ENCODE measurements at regions not wholly inside any gene's neighbourhood (a gene's known extent, or its start where the extent isn't known, plus 50 kb on each side); places are given as distances from the start of the nearest gene placed in this dataset.

- no peak overlapping the region for H3K4me3 ChIP-seq
- Mint-ChIP-seq H3K4me1 (peaks cover 10% of the 10 kb centered on the region), H3K27me3 (ENCODE audit: insufficient read depth, low read depth, poor library complexity) (no peaks in the 10 kb centered on the region), H3K36me3 (ENCODE audit: low read depth) (no peaks in the 10 kb centered on the region; the same call in 2 of the 3 replicates), H3K9me3 (no peaks in the 10 kb centered on the region), H3K4me3 (no peak overlapping the region), H3K27ac (no peak overlapping the region)
- no peak overlapping the region for H3K4me2 ChIP-seq
- no peak overlapping the region for H2AFZ ChIP-seq
- TF ChIP-seq JUNB (IDR thresholded peaks at IDR 0.05; ENCODE audit: unreplicated experiment) (no peak), ZNF331 (CRISPR knock-in tag; IDR thresholded peaks at IDR 0.05; ENCODE audit: low read depth) (no peak), CREB1 (CRISPR knock-in tag; IDR thresholded peaks at IDR 0.05; ENCODE audit: low read depth) (no peak), REST (IDR thresholded peaks at IDR 0.05; ENCODE audit: unreplicated experiment) (no peak), EZH2phosphoT487 (IDR thresholded peaks at IDR 0.05; ENCODE audit: unreplicated experiment) (no peak), ZNF462 (CRISPR knock-in tag; IDR thresholded peaks at IDR 0.05) (no peak)
- peaks cover 5% of the 10 kb centered on the region; the same call in 1 of the 2 replicates for H3K4me1 ChIP-seq (ENCODE audit: insufficient read depth)
- H3K79me2 ChIP-seq (replicated peaks; ENCODE audit: insufficient read depth) = no peaks in the 10 kb centered on the region
- no peaks in the 10 kb centered on the region for H3K36me3 ChIP-seq (ENCODE audit: insufficient read depth)
- no peak overlapping the region for H3K27ac ChIP-seq (ENCODE audit: low read depth)
- no peaks in the 10 kb centered on the region for H3K27me3 ChIP-seq (ENCODE audit: insufficient read depth)
- no peaks in the 10 kb centered on the region for H3F3A ChIP-seq (replicated peaks; ENCODE audit: low read depth)
- no peaks in the 10 kb centered on the region for H3K9me2 ChIP-seq (ENCODE audit: insufficient read depth)
- DNase-seq (ENCODE audit: low spot score) = no peak
- ATAC-seq = no peak
- no peaks in the 10 kb centered on the region for H4K20me1 ChIP-seq (replicated peaks; ENCODE audit: insufficient read depth)
Measured at GRCh38 chr21:15567191-15567590, 162.6 kb upstream of the USP25 start.

Data from GM23338 (cell line).